NB4 (cell line): ENCODE measurements at regions not wholly inside any gene's neighbourhood (a gene's known extent, or its start where the extent isn't known, plus 50 kb on each side); places are given as distances from the start of the nearest gene placed in this dataset.

Source experiments
- MYC ChIP-seq: IDR thresholded peaks from 2 replicates; pipeline ENCODE4 v1.6.1; 2011; ENCODE audit warnings: low read depth, low read length
- POLR2A ChIP-seq: IDR thresholded peaks from 2 replicates; pipeline ENCODE4 v1.6.1; 2011; ENCODE audit warnings: mild to moderate bottlenecking; ENCODE audit not compliant: insufficient read length; ENCODE audit errors: extremely low read depth
- TF ChIP-seq, protein P1 (sequence below): IDR thresholded peaks from one replicate; pipeline ENCODE4 v1.5.1; 2012; ENCODE audit warnings: low read depth, low read length

DNA sequence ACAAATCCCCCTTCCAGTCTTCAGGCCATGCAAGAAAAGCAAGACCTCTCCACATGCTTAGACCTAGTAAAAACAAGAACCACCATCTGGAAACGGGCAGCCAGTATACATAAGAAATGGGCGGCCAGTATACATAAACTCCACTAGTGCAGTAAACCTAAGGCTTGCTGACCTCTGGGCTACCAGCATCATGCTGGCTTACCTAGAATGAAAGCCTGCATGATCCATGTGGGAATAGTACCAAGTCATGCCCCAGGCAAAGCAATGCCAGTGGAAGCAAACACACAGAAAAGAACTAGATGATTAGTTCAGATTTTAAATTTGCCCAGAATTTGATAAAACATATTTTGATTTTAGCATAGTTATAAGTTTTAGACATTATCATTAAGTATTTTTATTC is 1346.4 kb downstream of the EFNA5 start:
- TF ChIP-seq, protein P1, sequence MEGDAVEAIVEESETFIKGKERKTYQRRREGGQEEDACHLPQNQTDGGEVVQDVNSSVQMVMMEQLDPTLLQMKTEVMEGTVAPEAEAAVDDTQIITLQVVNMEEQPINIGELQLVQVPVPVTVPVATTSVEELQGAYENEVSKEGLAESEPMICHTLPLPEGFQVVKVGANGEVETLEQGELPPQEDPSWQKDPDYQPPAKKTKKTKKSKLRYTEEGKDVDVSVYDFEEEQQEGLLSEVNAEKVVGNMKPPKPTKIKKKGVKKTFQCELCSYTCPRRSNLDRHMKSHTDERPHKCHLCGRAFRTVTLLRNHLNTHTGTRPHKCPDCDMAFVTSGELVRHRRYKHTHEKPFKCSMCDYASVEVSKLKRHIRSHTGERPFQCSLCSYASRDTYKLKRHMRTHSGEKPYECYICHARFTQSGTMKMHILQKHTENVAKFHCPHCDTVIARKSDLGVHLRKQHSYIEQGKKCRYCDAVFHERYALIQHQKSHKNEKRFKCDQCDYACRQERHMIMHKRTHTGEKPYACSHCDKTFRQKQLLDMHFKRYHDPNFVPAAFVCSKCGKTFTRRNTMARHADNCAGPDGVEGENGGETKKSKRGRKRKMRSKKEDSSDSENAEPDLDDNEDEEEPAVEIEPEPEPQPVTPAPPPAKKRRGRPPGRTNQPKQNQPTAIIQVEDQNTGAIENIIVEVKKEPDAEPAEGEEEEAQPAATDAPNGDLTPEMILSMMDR, result no peak
- no peak for TF ChIP-seq POLR2A
- no peak for TF ChIP-seq MYC
